Effector CD4-positive, alpha-beta T cell (primary cell): ENCODE measurements at regions not wholly inside any gene's neighbourhood (a gene's known extent, or its start where the extent isn't known, plus 50 kb on each side); places are given as distances from the start of the nearest gene placed in this dataset.

Experiments
- DNase-seq: peaks from one replicate; pipeline ENCODE4 v3.0.0-alpha.2; 2020

DNA sequence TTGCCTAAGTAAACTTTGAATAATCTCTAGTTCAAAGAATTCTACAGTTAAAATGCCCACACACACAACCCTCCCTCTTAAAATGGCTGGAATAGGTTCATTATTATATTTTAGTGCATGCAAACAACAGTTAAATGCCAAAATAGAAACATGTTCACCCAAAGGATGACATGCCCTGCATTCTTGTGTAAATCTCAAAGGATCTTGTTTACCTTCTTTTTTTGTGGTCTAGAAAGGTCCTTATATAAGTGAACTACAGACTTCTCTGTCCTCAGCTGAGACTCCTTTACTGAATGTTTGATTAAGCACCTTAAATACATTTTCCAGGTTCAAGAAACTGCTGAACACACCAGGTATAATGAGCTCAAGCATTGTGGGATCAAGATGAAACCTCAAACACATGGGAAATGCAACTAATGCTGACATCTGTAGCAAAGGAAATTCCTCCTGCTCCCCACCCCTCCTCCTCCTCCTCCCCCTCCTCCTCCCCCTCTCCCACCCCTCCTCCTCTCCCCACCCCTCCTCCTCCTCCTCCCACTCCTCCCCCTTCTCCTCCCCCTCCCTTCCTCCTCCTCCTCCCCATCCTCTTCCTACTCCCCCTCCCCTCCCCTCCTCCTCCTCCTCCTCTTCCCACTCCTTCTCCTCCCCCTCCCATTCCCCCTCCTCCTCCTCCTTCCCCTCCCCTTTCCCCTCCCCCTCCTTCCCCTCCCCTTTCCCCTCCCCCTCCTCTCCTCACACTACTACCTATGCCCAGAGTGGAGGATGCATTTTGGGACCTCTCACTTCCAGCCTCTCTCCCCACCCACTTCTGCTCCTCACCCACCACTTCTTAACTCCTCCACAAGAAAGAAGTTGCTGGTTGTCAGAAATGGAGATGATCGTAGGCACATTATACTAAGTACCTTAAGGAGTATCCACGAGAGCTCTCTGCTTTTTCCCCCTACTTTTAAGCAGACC lies 233.9 kb downstream of the MRPL39 start:
- no peak for DNase-seq

GRCh38 chr21:25371841-25372425 lies 235.3 kb downstream of the MRPL39 start:
- no peak for DNase-seq

- DNase-seq, result no peak
Observed at GRCh38 chr21:25370311-25370744, 237.0 kb downstream of the MRPL39 start.

DNA sequence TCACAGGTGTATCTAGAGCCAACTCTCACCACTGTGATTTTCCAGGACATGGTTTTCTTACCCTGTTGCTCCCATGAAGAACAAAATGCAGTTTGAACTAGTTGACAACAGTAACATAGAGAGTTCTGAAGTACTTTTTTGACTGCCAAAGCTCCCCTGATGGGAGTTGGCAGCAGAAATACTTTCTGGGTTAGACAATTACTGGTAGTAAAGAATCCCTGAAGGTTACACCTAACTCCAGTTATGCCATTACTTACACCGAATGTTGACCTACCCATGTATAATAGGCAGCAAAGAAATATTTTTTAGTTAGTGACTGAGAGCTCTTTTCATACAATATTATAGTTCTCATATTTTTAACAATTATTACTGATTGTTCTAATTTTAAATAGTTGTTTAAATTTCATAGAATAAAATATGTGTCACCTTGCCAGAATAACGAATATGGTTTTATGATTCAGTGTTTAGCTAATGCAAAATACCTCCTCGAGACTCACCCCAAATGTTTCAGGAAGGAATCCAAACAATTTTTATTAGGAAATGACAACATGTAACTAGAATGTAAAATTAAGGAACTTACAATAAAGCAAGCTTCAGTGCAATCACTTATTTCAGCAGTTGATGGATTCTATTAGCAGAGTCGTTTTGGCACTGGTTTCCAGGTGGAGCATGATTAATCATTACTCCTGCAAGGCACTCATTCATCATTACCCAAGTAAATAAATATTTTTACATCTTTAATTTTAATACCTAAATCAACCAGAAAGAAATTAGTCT lies 237.6 kb downstream of the MRPL39 start:
- DNase-seq, result no peak

- DNase-seq, result no peak
Observed at GRCh38 chr21:25368531-25368930, 238.8 kb downstream of the MRPL39 start.

DNA sequence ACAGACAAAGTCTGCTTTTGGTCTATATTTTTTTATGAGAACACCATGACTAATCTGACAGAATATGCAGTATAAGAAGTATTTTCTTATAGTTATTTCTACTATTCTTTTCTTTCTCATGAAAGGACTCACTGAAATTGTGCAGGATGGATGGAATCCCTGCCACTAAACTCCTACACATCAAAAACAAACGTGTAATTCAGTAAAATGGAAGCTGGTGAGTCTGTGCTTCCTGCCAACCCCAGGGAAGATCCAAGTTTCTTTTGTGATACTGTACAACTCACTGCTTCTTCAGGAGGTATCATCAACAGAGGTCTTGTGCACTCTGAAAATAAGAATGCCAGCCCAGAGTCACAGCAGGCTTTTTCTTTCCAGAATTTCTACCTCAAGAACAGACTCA lies 241.2 kb downstream of the MRPL39 start:
- DNase-seq, result no peak

DNA sequence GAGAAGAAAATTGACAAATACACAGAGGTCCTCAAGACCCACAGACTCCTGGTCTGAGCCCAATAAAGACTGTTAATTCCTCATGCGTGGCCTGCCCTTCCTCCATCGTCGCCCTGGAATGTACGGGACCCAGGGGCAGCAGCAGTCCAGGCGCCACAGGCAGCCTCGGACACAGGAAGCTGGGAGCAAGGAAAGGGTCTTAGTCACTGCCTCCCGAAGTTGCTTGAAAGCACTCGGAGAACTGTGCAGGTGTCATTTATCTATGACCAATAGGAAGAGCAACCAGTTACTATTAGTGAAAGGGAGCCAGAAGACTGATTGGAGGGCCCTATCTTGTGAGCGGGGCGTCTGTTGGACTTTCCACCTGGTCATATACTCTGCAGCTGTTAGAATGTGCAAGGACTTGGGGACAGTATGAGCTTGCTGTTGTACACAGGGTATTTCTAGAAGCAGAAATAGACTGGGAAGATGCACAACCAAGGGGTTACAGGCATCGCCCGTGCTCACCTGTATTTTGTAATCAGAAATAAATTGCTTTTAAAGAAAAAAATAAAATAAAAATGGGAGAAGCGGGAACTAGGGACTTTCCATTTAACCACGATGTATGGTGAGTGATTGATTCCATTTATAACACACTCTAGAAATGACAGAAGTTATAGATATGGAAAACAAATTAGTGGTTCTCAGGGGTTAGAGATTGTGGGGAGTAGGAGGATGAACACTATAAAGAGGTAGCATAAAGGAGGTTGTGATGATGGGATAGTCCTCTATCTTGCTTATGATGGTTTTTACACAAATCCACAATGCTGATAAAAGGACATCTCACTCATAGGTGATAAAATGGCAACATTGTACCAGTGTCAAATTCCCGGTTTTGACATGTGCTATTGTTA lies 244.7 kb downstream of the MRPL39 start:
- no peak for DNase-seq

DNA sequence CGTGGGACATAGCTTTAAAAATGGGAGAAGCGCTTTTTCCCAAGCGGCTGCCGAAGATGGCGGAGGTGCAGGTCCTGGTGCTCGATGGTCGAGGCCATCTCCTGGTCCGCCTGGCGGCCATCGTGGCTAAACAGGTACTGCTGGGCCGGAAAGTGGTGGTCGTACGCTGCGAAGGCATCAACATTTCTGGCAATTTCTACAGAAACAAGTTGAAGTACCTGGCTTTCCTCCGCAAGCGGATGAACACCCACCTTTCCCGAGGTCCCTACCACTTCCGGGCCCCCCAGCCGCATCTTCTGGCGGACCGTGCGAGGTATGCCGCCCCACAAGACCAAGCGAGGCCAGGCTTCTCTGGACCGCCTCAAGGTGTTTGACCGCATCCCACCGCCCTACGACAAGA lies 245.5 kb downstream of the MRPL39 start:
- DNase-seq, result no peak

DNA sequence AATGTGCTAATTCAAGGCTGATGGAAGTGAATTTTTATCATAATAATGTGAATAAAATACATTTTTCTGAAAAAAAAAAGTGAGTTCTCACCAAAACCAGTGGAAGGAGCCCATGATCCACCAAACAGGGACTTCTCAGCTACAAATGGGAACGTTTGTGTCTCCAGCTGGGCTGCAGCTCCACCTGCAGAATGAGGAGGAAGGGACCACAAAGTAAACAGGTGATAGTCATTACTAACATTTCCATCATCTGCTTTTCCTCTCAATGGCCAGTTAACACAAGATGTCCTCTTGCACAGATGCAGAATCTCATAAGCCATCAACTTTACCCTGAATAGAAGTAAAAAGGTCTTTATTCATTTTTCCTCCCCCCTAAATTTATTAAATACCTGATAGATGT lies 246.2 kb downstream of the MRPL39 start:
- DNase-seq, result no peak

GRCh38 chr21:25360593-25360992 lies 246.7 kb downstream of the MRPL39 start:
- DNase-seq, result no peak

DNA sequence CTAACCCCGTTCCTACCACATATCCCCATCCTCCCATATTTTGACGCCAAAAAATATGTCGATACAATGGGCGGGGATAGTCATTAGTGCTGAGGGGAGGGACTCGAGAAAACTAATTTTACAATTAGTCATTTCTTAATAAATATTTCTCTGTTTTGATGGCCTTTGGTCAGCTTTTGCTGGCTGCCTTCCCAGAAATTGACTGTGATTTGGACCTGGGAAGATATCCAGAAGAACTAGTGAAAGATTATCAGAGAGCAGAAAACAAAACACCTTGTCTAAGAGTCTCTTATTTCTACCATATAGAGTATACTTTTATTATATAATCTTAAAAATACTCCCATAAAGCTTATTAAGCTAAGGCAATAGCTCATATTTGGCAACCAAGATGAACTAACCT lies 247.6 kb downstream of the MRPL39 start:
- no peak for DNase-seq

- no peak for DNase-seq
Observed at GRCh38 chr21:25350056-25350455, 257.2 kb downstream of the MRPL39 start.

DNA sequence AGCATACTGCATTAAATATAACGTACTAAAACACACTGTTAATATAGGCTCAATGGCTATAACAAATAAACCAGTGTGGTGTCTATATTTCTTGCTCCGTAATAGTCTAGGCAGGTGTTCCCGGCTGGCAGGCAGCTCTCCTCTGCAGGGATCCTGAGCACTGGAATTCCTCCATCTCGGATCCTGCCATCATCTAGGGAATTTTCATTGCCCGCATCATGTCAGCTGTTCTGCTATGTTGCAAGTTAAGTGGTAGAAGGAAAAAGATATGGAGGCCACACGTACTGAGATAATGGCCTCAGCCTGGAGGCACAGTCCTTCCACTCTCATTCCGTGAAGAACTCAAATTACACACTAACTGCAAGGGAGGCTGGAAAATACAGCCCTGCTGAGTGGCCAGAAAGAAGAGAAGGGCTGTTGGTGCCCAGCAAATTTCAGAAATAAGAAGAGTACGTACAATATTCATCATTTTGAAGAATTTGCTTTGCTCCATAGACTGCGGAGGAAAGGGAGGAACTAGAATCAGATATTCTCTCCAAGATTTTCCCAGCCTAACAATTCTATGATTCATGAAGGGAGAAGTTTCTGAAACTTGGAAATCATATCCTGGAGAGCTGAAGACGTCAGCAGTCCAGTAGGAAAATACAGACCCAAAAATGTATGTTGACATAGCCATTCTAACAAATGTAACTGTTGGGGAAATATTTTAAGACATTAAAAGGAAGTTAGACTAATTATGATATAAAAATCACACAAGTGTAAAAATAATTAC lies 263.3 kb downstream of the MRPL39 start:
- DNase-seq, result no peak

- DNase-seq, result no peak
Observed at GRCh38 chr21:25342816-25343215, 264.5 kb downstream of the MRPL39 start.

GRCh38 chr21:25341981-25342380 lies 265.3 kb downstream of the MRPL39 start:
- no peak for DNase-seq

DNA sequence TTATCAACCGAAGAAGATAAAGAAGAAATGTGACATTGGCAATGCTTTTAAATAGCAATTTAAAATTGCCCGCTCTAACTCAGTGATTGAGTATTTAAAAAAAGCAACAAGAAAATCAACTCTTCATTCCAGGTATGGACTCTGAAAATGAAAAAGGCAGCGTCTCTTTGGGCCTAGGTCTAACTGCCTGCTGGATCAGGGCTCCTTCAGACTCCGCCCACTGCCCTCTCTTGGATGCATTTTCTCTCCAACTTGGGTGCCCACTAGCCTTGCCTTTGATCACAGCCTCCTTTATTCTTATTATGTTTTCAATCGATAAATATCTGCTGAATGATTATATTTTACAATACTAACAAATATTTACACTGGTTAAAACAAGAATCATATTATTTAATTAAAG lies 268.9 kb downstream of the MRPL39 start:
- DNase-seq, result no peak

DNA sequence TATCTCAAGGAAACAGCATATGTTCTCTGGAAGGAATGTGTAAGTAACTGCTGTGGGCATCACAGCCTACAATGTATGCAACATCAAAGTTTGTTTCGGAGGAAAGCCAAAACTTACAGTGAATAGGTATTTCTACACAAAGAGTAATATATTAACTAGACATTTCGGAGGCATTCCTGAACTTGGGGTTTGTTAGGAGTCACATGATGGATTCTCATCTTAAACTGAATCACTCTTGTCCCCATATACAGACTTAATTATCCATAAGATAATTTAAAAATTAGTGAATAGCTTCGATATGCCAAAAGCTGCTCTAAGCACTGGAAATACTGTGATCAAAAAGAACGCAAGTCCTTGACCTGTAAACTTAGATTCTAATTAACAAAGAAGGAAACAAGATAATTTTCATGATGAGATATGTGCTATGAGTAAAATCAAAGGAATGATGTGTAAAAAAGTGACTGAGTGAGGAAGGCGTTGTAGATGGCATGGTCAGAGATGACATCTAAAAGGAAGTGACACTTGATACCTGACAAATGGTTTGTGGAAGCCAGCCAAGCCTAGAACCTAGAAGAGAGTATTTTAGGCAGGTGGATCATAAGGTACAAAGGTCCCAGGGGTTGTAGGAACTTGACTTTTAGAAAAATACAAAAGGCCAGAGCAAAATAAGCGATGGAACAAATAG lies 273.1 kb downstream of the MRPL39 start:
- no peak for DNase-seq

DNA sequence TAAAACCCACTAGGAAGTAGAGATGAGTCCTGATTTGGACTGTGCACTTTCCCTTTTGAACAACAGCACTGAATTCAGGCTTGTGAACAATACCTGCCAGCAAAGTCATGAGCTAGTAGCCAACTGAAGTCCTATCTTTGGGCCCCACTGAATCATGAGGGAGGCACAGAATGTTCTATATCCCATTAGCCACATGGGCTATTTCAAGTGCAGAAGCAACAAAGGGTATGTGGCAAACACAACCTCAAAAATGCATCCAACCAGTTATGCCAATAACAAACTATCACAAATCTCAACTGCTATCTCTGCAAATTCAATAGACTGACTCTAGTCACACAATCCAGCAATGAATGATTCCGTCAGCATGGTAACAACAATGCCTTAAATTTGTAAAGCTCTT lies 276.0 kb downstream of the MRPL39 start:
- no peak for DNase-seq

DNA sequence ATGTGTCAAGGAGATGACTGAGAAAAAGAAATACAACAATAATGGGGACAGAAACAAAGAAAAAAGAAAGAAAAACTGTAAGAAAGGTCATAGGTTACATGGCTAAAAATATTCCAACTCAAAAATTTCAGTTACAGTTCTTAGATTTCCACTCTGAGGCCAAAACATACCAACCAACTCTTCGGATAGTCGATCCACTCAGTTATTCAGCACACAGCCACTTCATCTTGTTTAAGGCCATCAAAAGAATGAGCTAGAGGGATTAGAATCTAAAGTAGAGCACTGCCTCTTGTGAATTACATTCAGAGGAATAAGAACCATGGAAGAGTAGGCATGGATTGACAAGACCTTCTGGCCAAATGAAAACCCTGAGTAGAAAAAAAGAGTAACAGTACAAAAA lies 277.0 kb downstream of the MRPL39 start:
- DNase-seq, result no peak

- DNase-seq, result no peak
Observed at GRCh38 chr21:25329227-25329825, 278.0 kb downstream of the MRPL39 start.

DNA sequence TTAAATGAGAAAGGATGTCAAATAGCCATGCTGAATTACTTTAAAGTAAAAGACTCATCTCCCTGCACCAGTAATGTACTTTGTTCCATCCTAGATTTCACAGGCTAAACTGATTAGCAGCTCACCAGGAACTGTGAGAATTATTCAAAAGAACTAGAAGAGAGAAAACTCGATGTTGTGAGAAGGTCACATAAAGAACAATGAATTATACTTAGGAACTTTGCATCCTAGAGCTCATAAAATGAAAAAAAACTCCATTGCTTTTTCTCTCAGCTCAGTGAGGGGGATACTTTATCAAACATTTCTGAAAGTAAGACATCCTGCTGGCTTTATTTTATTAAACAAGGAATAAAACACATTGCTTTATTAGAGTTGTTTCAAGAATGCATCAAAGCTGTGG lies 278.5 kb downstream of the MRPL39 start:
- DNase-seq, result no peak
